H9 (cell line): ENCODE measurements at regions not wholly inside any gene's neighbourhood (a gene's known extent, or its start where the extent isn't known, plus 50 kb on each side); places are given as distances from the start of the nearest gene placed in this dataset.

ENCODE experiments used
- DNase-seq: peaks from one replicate; pipeline ENCODE4 v3.0.0-alpha.2; 2017
- H2AFZ ChIP-seq: one replicate; pipeline ENCODE4 v1.6.1; 2013; ENCODE audit warnings: mild to moderate bottlenecking, low read length, control low read depth, moderate library complexity
- H2AK5ac ChIP-seq: 2 replicates; pipeline ENCODE4 v1.6.1; 2013; ENCODE audit warnings: low read length, control low read depth, mixed read lengths; ENCODE audit not compliant: insufficient read length
- H2BK120ac ChIP-seq: one replicate; pipeline ENCODE4 v1.6.1; 2013; ENCODE audit warnings: low read depth, mild to moderate bottlenecking, low read length, control low read depth, inconsistent platforms; ENCODE audit not compliant: poor library complexity, severe bottlenecking
- H2BK12ac ChIP-seq: 2 replicates; pipeline ENCODE4 v1.6.1; 2013; ENCODE audit warnings: low read length, control low read depth, mixed read lengths, low read depth; ENCODE audit not compliant: insufficient read length
- H2BK15ac ChIP-seq: 2 replicates; pipeline ENCODE4 v1.6.1; 2013; ENCODE audit warnings: low read depth, low read length, control low read depth
- H2BK20ac ChIP-seq: one replicate; pipeline ENCODE4 v1.6.1; 2013; ENCODE audit warnings: low read depth, mild to moderate bottlenecking, low read length, control low read depth, inconsistent platforms; ENCODE audit not compliant: poor library complexity, severe bottlenecking
- H2BK5ac ChIP-seq: 2 replicates; pipeline ENCODE4 v1.6.1; 2013; ENCODE audit warnings: low read length, control low read depth, mixed read lengths; ENCODE audit not compliant: insufficient read length
- H3K14ac ChIP-seq: 2 replicates; pipeline ENCODE4 v1.6.1; 2013; ENCODE audit warnings: low read length, control low read depth; ENCODE audit not compliant: insufficient read depth
- H3K18ac ChIP-seq: 2 replicates; pipeline ENCODE4 v1.6.1; 2013; ENCODE audit warnings: low read depth, mild to moderate bottlenecking, mixed read lengths, low read length, control low read depth; ENCODE audit not compliant: insufficient read length
- H3K23ac ChIP-seq: 2 replicates; pipeline ENCODE4 v1.6.1; 2013; ENCODE audit warnings: low read length, control low read depth, mixed read lengths, low read depth; ENCODE audit not compliant: insufficient read length
- H3K23me2 ChIP-seq: 2 replicates; pipeline ENCODE4 v1.6.1; 2013; ENCODE audit warnings: low read depth, mild to moderate bottlenecking, mixed read lengths, low read length, control low read depth; ENCODE audit not compliant: insufficient read length, poor library complexity, severe bottlenecking
- H3K27ac ChIP-seq: 2 replicates; pipeline ENCODE4 v1.5.1; 2013; ENCODE audit warnings: low read length, control low read depth, mixed read lengths, low read depth; ENCODE audit not compliant: insufficient read length
- H3K27me3 ChIP-seq: 2 replicates; pipeline ENCODE4 v1.6.1; 2013; ENCODE audit warnings: low read length, control low read depth, inconsistent platforms; ENCODE audit not compliant: insufficient read depth
- H3K4ac ChIP-seq: 2 replicates; pipeline ENCODE4 v1.6.1; 2013; ENCODE audit warnings: low read depth, mild to moderate bottlenecking, control low read depth, inconsistent platforms, low read length, moderate library complexity
- H3K4me1 ChIP-seq: 2 replicates; pipeline ENCODE4 v1.6.1; 2013; ENCODE audit warnings: low read length, control low read depth, inconsistent platforms; ENCODE audit not compliant: insufficient read depth
- H3K4me2 ChIP-seq: 2 replicates; pipeline ENCODE4 v1.6.1; 2013; ENCODE audit warnings: low read length, control low read depth, mixed read lengths; ENCODE audit not compliant: insufficient read length, insufficient read depth
- H3K56ac ChIP-seq: 2 replicates; pipeline ENCODE4 v1.6.1; 2013; ENCODE audit warnings: low read depth, mild to moderate bottlenecking, mixed read lengths, low read length, control low read depth; ENCODE audit not compliant: insufficient read length
- H3K79me1 ChIP-seq: 2 replicates; pipeline ENCODE4 v1.6.1; 2013; ENCODE audit warnings: low read depth, mild to moderate bottlenecking, moderate library complexity, low read length, control low read depth, inconsistent platforms; ENCODE audit not compliant: insufficient read depth, poor library complexity, severe bottlenecking
- H3K79me2 ChIP-seq: 2 replicates; pipeline ENCODE4 v1.6.1; 2013; ENCODE audit warnings: low read length, control low read depth, inconsistent platforms; ENCODE audit not compliant: insufficient read depth
- H3K9ac ChIP-seq: 2 replicates; pipeline ENCODE4 v1.6.1; 2013; ENCODE audit warnings: low read length, control low read depth, mixed read lengths; ENCODE audit not compliant: insufficient read length; ENCODE audit errors: extremely low read depth
- H3K9me3 ChIP-seq: one replicate; pipeline ENCODE4 v1.6.1; 2013; ENCODE audit warnings: low read depth, low read length, inconsistent platforms; ENCODE audit not compliant: control insufficient read depth
- H3T11ph ChIP-seq: one replicate; pipeline ENCODE4 v1.6.1; 2013; ENCODE audit warnings: mild to moderate bottlenecking, low read length, control low read depth, inconsistent platforms
- H4K20me1 ChIP-seq: one replicate; pipeline ENCODE4 v1.6.1; 2013; ENCODE audit not compliant: control insufficient read depth, insufficient read length, insufficient read depth
- H4K5ac ChIP-seq: 2 replicates; pipeline ENCODE4 v1.6.1; 2013; ENCODE audit warnings: low read depth, mild to moderate bottlenecking, mixed read lengths, low read length, control low read depth; ENCODE audit not compliant: insufficient read length
- H4K8ac ChIP-seq: replicated peaks from 2 replicates; pipeline ENCODE4 v1.6.1; 2013; ENCODE audit warnings: low read length, control low read depth, mixed read lengths, low read depth; ENCODE audit not compliant: insufficient read length
- H4K91ac ChIP-seq: 2 replicates; pipeline ENCODE4 v1.6.1; 2013; ENCODE audit warnings: low read depth, mild to moderate bottlenecking, moderate library complexity, mixed read lengths, low read length, control low read depth; ENCODE audit not compliant: insufficient read length
- H3K27ac Mint-ChIP-seq, 3 experiments: 2 replicates in 2 of 3; 3 replicates in 1 of 3; pipeline ENCODE4 v1.8.0; 2020 to 2021; ENCODE audit warnings: mixed read lengths in 3 of 3, mild to moderate bottlenecking in 1 of 3, moderate library complexity in 1 of 3
- H3K27me3 Mint-ChIP-seq: 2 replicates; pipeline ENCODE4 v1.8.0; 2021; ENCODE audit warnings: low read depth, mild to moderate bottlenecking, moderate library complexity, mixed read lengths
- H3K36me3 Mint-ChIP-seq, 3 experiments: 2 replicates in 2 of 3; 3 replicates in 1 of 3; pipeline ENCODE4 v1.8.0; 2020 to 2021; ENCODE audit warnings: low read depth in 3 of 3, mixed read lengths in 3 of 3; ENCODE audit not compliant: insufficient read depth in 1 of 3
- H3K4me1 Mint-ChIP-seq, 2 experiments: 2 replicates each; pipeline ENCODE4 v1.8.0; 2020; ENCODE audit warnings: mixed read lengths in 2 of 2
- H3K4me3 Mint-ChIP-seq, 2 experiments: 2 replicates in 1 of 2; 3 replicates in 1 of 2; pipeline ENCODE4 v1.8.0; 2020 to 2021; ENCODE audit warnings: mild to moderate bottlenecking in 2 of 2, mixed read lengths in 2 of 2, moderate library complexity in 1 of 2
- H3K9me3 Mint-ChIP-seq, 2 experiments: 2 replicates in 1 of 2; 3 replicates in 1 of 2; pipeline ENCODE4 v1.8.0; 2020; ENCODE audit warnings: mild to moderate bottlenecking in 2 of 2, mixed read lengths in 2 of 2, moderate library complexity in 1 of 2
- WGBS: extraction: QIAGEN DNeasy Blood & Tissue Kit; methylation state at CpG from one replicate; pipeline ENCODE4 v1.1.7; 2013; ENCODE audit warnings: missing lambda C conversion rate, low lambda C conversion rate, mixed read lengths; ENCODE audit not compliant: insufficient read length; ENCODE audit errors: extremely low coverage; 5-methylcytosine and 5-hydroxymethylcytosine counted together
- TF ChIP-seq, protein P1 (sequence below): fragments of 200-600 bp; sonication (generic); conservative IDR thresholded peaks from 3 replicates; pipeline ENCODE4 v1.8.0; 2021; ENCODE audit warnings: antibody characterized with exemption, mild to moderate bottlenecking

DNA sequence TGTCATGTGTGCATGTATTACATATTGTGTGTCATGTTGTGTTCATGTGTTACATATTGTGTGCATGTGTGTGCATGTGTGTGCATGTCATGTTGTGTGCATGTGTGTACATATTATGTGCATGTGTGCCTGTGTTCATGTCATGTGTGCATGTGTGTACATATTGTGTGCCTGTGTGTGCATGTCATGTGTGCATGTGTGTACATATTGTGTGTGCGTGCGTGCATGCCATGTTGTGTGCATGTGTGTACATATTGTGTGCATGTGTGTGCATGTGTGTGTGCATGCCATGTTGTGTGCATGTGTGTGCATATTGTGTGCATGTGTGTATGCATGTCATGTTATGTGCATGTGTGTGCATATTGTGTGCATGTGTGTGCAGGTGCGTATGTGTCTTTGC, 267.1 kb downstream of the EIPR1 start:
- Histone ChIP-seq H2AFZ (no peak overlapping the region), H2BK20ac (no peak overlapping the region), H3K4ac (no peak overlapping the region), H3K23ac (no peak overlapping the region), H3K4me2 (no peak overlapping the region), H3K18ac (no peak overlapping the region), H3K79me2 (no peaks in the 10 kb centered on the region), H4K91ac (no peak overlapping the region), H2BK12ac (no peak overlapping the region), H3K23me2 (no peaks in the 10 kb centered on the region), H3K14ac (no peak overlapping the region), H2AK5ac (no peak overlapping the region), H3K27ac (no peak overlapping the region), H4K5ac (no peak overlapping the region), H3K4me1 (peaks cover 1% of the 10 kb centered on the region; the same call in 1 of the 2 replicates), H3K9me3 (no peaks in the 10 kb centered on the region), H3T11ph (no peak overlapping the region), H2BK5ac (no peak overlapping the region), H4K20me1 (no peaks in the 10 kb centered on the region), H3K79me1 (no peaks in the 10 kb centered on the region), H4K8ac (peak overlapping the region; percentile 10), H3K9ac (no peak overlapping the region), H2BK120ac (no peak overlapping the region), H2BK15ac (no peak overlapping the region), H3K27me3 (no peaks in the 10 kb centered on the region), H3K56ac (no peak overlapping the region)
- Mint-ChIP-seq H3K36me3 (no peaks in the 10 kb centered on the region; a peak in 1 of 7 replicates), H3K4me1 (peaks cover 15 to 20% of the 10 kb centered on the region in 2 experiments), H3K4me3 (no peak overlapping the region), H3K27me3 (peaks cover 7% of the 10 kb centered on the region), H3K27ac (no peak overlapping the region), H3K9me3 (peaks cover 7 to 9% of the 10 kb centered on the region in 2 experiments; a peak in 4 of 5 replicates)
- DNase-seq = no peak
- no CpG with 5 or more reads among the region's 3 CpGs for WGBS
- TF ChIP-seq, protein P1, sequence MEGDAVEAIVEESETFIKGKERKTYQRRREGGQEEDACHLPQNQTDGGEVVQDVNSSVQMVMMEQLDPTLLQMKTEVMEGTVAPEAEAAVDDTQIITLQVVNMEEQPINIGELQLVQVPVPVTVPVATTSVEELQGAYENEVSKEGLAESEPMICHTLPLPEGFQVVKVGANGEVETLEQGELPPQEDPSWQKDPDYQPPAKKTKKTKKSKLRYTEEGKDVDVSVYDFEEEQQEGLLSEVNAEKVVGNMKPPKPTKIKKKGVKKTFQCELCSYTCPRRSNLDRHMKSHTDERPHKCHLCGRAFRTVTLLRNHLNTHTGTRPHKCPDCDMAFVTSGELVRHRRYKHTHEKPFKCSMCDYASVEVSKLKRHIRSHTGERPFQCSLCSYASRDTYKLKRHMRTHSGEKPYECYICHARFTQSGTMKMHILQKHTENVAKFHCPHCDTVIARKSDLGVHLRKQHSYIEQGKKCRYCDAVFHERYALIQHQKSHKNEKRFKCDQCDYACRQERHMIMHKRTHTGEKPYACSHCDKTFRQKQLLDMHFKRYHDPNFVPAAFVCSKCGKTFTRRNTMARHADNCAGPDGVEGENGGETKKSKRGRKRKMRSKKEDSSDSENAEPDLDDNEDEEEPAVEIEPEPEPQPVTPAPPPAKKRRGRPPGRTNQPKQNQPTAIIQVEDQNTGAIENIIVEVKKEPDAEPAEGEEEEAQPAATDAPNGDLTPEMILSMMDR = no peak
